GM20000 (cell line): ENCODE measurements at regions not wholly inside any gene's neighbourhood (a gene's known extent, or its start where the extent isn't known, plus 50 kb on each side); places are given as distances from the start of the nearest gene placed in this dataset.

ENCODE experiments used
- DNase-seq: peaks from one replicate; pipeline ENCODE4 v3.0.0; 2012; ENCODE audit warnings: low spot score
- CTCF ChIP-seq: IDR thresholded peaks from 2 replicates; pipeline ENCODE4 v1.5.1; 2012; ENCODE audit warnings: mild to moderate bottlenecking, control low read depth; ENCODE audit errors: extremely low read depth, missing control alignments

GRCh38 chr20:2227861-2228260, 67.9 kb upstream of the TGM3 start:
- TF ChIP-seq CTCF = no peak
- no peak for DNase-seq

GRCh38 chr20:2228926-2229325, 66.9 kb upstream of the TGM3 start:
- TF ChIP-seq CTCF = no peak
- no peak for DNase-seq

- no peak for DNase-seq
- TF ChIP-seq CTCF = no peak
These were observed 64.9 kb upstream of the TGM3 start for GRCh38 chr20:2230726-2231488.

- TF ChIP-seq CTCF = no peak
- DNase-seq = no peak
These were observed 64.1 kb upstream of the TGM3 start for GRCh38 chr20:2231701-2232100.

GRCh38 chr20:2234598-2235191, 61.1 kb upstream of the TGM3 start:
- no peak for DNase-seq
- no peak for TF ChIP-seq CTCF

GRCh38 chr20:2236256-2236655, 59.5 kb upstream of the TGM3 start:
- no peak for DNase-seq
- no peak for TF ChIP-seq CTCF

GRCh38 chr20:2237059-2237458, 58.7 kb upstream of the TGM3 start:
- no peak for DNase-seq
- TF ChIP-seq CTCF = no peak
